ENCODE measurements at regions not wholly inside any gene's neighbourhood (a gene's known extent, or its start where the extent isn't known, plus 50 kb on each side); places are given as distances from the start of the nearest gene placed in this dataset.

- no peak for FAIRE-seq
- H3K4me3 Mint-ChIP-seq (ENCODE audit: unreplicated experiment): no peak overlapping the region
- H3K4me2 ChIP-seq (ENCODE audit: low read length): peak overlapping the region; percentile 64
- no peaks in the 10 kb centered on the region for H3K9me3 Mint-ChIP-seq (ENCODE audit: unreplicated experiment)
- peaks cover 20% of the 10 kb centered on the region for H4K20me1 ChIP-seq (ENCODE audit: insufficient read depth, low read length)
- peaks cover 94% of the 10 kb centered on the region for H3K79me2 ChIP-seq (ENCODE audit: insufficient read depth, low read length)
- no peak overlapping the region for H3K4me3 ChIP-seq (ENCODE audit: insufficient read depth, low read depth, low read length)
- H2AFZ ChIP-seq (ENCODE audit: low read depth, low read length): no peak overlapping the region
- peaks cover 15% of the 10 kb centered on the region for H3K4me1 ChIP-seq (ENCODE audit: insufficient read depth, low read length)
- peaks cover 3% of the 10 kb centered on the region for H3K36me3 Mint-ChIP-seq (ENCODE audit: low read depth, unreplicated experiment)
- peaks cover 5% of the 10 kb centered on the region for H3K36me3 ChIP-seq (ENCODE audit: insufficient read depth, low read length)
- no peak overlapping the region for H3K27ac Mint-ChIP-seq (ENCODE audit: unreplicated experiment)
- H3K27me3 Mint-ChIP-seq (ENCODE audit: low read depth, unreplicated experiment): no peaks in the 10 kb centered on the region
- peaks cover 14% of the 10 kb centered on the region for H3K4me1 Mint-ChIP-seq (ENCODE audit: low read depth, unreplicated experiment)
- peak overlapping the region; percentile 35 for H3K27ac ChIP-seq (ENCODE audit: low read depth, low read length)
- peak; percentile 69 for DNase-seq (ENCODE audit: low read depth)
- H3K9ac ChIP-seq (ENCODE audit: low read length): peak overlapping the region; percentile 36
- no peaks in the 10 kb centered on the region for H3K9me3 ChIP-seq (ENCODE audit: insufficient read depth, low read depth, low read length)
- no peaks in the 10 kb centered on the region for H3K27me3 ChIP-seq (ENCODE audit: insufficient read depth, low read length)
- no peak for TF ChIP-seq CTCF (IDR thresholded peaks at IDR 0.05; ENCODE audit: insufficient read depth, low read depth, low read length)
- TF ChIP-seq EZH2 (IDR thresholded peaks at IDR 0.05; ENCODE audit: insufficient read depth, low read length): no peak
These were observed 447.5 kb downstream of the PCNX1 start for GRCh38 chr14:71354801-71355200.

GRCh38 chr14:71355324-71356201 lies 448.3 kb downstream of the PCNX1 start:
- TF ChIP-seq EZH2 (IDR thresholded peaks at IDR 0.05; ENCODE audit: insufficient read depth, low read length): no peak
- no peak for TF ChIP-seq CTCF (IDR thresholded peaks at IDR 0.05; ENCODE audit: insufficient read depth, low read depth, low read length)
- Histone ChIP-seq H3K27me3 (ENCODE audit: insufficient read depth, low read length) (no peaks in the 10 kb centered on the region), H3K4me1 (ENCODE audit: insufficient read depth, low read length) (peaks cover 15% of the 10 kb centered on the region), H3K4me2 (ENCODE audit: low read length) (peak overlapping the region; percentile 64), H3K4me3 (ENCODE audit: insufficient read depth, low read depth, low read length) (peak overlapping the region; percentile 3), H3K9me3 (ENCODE audit: insufficient read depth, low read depth, low read length) (no peaks in the 10 kb centered on the region), H3K36me3 (ENCODE audit: insufficient read depth, low read length) (peaks cover 5% of the 10 kb centered on the region), H3K79me2 (ENCODE audit: insufficient read depth, low read length) (peaks cover 94% of the 10 kb centered on the region), H3K27ac (ENCODE audit: low read depth, low read length) (peak overlapping the region; percentile 35), H4K20me1 (ENCODE audit: insufficient read depth, low read length) (peaks cover 13% of the 10 kb centered on the region), H3K9ac (ENCODE audit: low read length) (peak overlapping the region; percentile 36), H2AFZ (ENCODE audit: low read depth, low read length) (no peak overlapping the region)
- Mint-ChIP-seq H3K36me3 (ENCODE audit: low read depth, unreplicated experiment) (peaks cover 3% of the 10 kb centered on the region), H3K27me3 (ENCODE audit: low read depth, unreplicated experiment) (no peaks in the 10 kb centered on the region), H3K4me1 (ENCODE audit: low read depth, unreplicated experiment) (peaks cover 14% of the 10 kb centered on the region), H3K27ac (ENCODE audit: unreplicated experiment) (peak overlapping the region; percentile 28), H3K9me3 (ENCODE audit: unreplicated experiment) (no peaks in the 10 kb centered on the region), H3K4me3 (ENCODE audit: unreplicated experiment) (no peak overlapping the region)
- FAIRE-seq (peak; percentile 80), DNase-seq (ENCODE audit: low read depth) (peak; percentile 86)
